ENCODE measurements at regions not wholly inside any gene's neighbourhood (a gene's known extent, or its start where the extent isn't known, plus 50 kb on each side); places are given as distances from the start of the nearest gene placed in this dataset.

DNA sequence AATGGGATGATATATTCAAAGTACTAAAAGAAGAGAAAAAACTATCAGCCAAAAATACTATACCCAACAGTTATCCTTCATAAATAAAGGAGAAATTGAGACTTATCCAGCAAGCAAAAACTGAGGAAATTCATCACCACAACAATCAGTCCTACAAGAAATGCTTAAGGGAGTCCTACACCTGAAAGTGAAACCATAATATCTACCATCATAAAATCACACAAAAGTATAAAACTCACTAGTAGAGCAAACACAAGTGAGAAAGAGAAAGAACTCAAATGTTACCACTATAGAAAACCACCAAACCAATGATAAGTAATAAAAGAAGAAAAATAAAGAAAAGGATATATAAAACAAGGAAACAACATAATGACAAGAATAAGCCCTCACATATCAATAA, 103.6 kb upstream of the NEO1 start:
- no peak for DNase-seq
- Mint-ChIP-seq H3K27ac (no peak overlapping the region), H3K27me3 (peaks cover 24% of the 10 kb centered on the region), H3K4me3 (no peak overlapping the region), H3K4me1 (no peaks in the 10 kb centered on the region), H3K9me3 (ENCODE audit: insufficient read depth) (peaks cover 10% of the 10 kb centered on the region)
- H3K4me3 ChIP-seq (ENCODE audit: control extremely low read depth in 1 of 5, extremely low read depth in 1 of 5, insufficient read depth in 1 of 5, low read depth in 2 of 5, low read length in 4 of 5): no peak overlapping the region
- ChIA-PET POLR2A (no interaction called here), CTCF (no interaction called here)
- no peaks in the 10 kb centered on the region for H3K36me3 ChIP-seq (replicated peaks in 1 of 2; ENCODE audit: control extremely low read depth in 1 of 2, control insufficient read depth in 1 of 2, extremely low read depth in 1 of 2, insufficient read depth in 2 of 2, low read length in 1 of 2)
- no peaks in the 10 kb centered on the region for H3K79me2 ChIP-seq (ENCODE audit: control insufficient read depth, insufficient read depth, low read length)
- H3K27me3 ChIP-seq (replicated peaks in 1 of 4; ENCODE audit: control extremely low read depth in 1 of 4, control insufficient read depth in 3 of 4, insufficient read depth in 4 of 4, low read length in 3 of 4): peaks cover 0 to 3% (median 0%) of the 10 kb centered on the region in 4 experiments
- no peak overlapping the region for H3K4me2 ChIP-seq (replicated peaks; ENCODE audit: low read depth, low read length, poor library complexity, severe bottlenecking)
- TF ChIP-seq, protein P1, sequence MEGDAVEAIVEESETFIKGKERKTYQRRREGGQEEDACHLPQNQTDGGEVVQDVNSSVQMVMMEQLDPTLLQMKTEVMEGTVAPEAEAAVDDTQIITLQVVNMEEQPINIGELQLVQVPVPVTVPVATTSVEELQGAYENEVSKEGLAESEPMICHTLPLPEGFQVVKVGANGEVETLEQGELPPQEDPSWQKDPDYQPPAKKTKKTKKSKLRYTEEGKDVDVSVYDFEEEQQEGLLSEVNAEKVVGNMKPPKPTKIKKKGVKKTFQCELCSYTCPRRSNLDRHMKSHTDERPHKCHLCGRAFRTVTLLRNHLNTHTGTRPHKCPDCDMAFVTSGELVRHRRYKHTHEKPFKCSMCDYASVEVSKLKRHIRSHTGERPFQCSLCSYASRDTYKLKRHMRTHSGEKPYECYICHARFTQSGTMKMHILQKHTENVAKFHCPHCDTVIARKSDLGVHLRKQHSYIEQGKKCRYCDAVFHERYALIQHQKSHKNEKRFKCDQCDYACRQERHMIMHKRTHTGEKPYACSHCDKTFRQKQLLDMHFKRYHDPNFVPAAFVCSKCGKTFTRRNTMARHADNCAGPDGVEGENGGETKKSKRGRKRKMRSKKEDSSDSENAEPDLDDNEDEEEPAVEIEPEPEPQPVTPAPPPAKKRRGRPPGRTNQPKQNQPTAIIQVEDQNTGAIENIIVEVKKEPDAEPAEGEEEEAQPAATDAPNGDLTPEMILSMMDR (IDR thresholded peaks at IDR 0.05): no peak
- TF ChIP-seq EZH2 (IDR thresholded peaks at IDR 0.05; ENCODE audit: borderline replicate concordance, insufficient read depth, low read depth, low read length, poor library complexity, severe bottlenecking): no peak
- H2AFZ ChIP-seq (ENCODE audit: insufficient read depth, low read depth, low read length, poor library complexity, severe bottlenecking): no peak overlapping the region
- intact Hi-C loops (cut with micrococcal nuclease): no loop called here
- H3K27ac ChIP-seq (ENCODE audit: low read length in 2 of 2): no peak overlapping the region
- no peak for ATAC-seq (ENCODE audit: low read depth)
- H3K9me3 ChIP-seq (ENCODE audit: control extremely low read depth in 1 of 3, control insufficient read depth in 2 of 3, insufficient read depth in 1 of 3, low read length in 2 of 3): peaks cover 0 to 22% (median 14%) of the 10 kb centered on the region in 3 donors
- H3K9ac ChIP-seq (ENCODE audit: low read length): no peak overlapping the region
- no peaks in the 10 kb centered on the region for H4K20me1 ChIP-seq (ENCODE audit: control insufficient read depth, insufficient read depth, low read length, poor library complexity, severe bottlenecking)
- no peaks in the 10 kb centered on the region for H3K4me1 ChIP-seq (ENCODE audit: control insufficient read depth in 2 of 2, insufficient read depth in 2 of 2, low read length in 2 of 2)

DNA sequence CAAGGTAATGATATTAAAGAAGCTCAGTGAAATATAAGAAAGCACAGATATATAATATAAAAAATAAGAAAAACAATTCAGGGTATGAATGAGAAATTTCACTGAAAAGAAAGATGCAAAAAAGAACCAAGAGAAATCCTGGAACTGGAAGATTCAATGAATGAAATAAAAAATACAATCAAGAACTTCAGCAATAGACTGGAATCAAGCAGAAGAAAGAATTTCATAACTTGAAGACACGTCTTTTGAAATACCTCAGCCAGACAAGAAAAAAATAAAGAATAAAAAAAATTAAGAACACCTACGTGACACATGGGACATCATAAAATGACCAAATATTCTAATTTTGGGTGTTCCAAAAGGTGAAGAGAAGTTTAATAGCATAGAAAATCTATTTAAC, 104.6 kb upstream of the NEO1 start:
- H3K4me1 ChIP-seq (ENCODE audit: control insufficient read depth in 2 of 2, insufficient read depth in 2 of 2, low read length in 2 of 2): no peaks in the 10 kb centered on the region
- no peak overlapping the region for H3K4me3 ChIP-seq (ENCODE audit: control extremely low read depth in 1 of 5, extremely low read depth in 1 of 5, insufficient read depth in 1 of 5, low read depth in 2 of 5, low read length in 4 of 5)
- intact Hi-C loops (cut with micrococcal nuclease): no loop called here
- H3K4me3 Mint-ChIP-seq: no peak overlapping the region
- peaks cover 10% of the 10 kb centered on the region for H3K9me3 Mint-ChIP-seq (ENCODE audit: insufficient read depth)
- H2AFZ ChIP-seq (ENCODE audit: insufficient read depth, low read depth, low read length, poor library complexity, severe bottlenecking): no peak overlapping the region
- H3K4me1 Mint-ChIP-seq: no peaks in the 10 kb centered on the region
- no peak overlapping the region for H3K9ac ChIP-seq (ENCODE audit: low read length)
- CTCF ChIA-PET: no interaction called here
- H3K36me3 ChIP-seq (replicated peaks in 1 of 2; ENCODE audit: control extremely low read depth in 1 of 2, control insufficient read depth in 1 of 2, extremely low read depth in 1 of 2, insufficient read depth in 2 of 2, low read length in 1 of 2): no peaks in the 10 kb centered on the region
- H3K79me2 ChIP-seq (ENCODE audit: control insufficient read depth, insufficient read depth, low read length): no peaks in the 10 kb centered on the region
- peaks cover 0 to 3% (median 0%) of the 10 kb centered on the region in 4 experiments for H3K27me3 ChIP-seq (replicated peaks in 1 of 4; ENCODE audit: control extremely low read depth in 1 of 4, control insufficient read depth in 3 of 4, insufficient read depth in 4 of 4, low read length in 3 of 4)
- H3K27ac ChIP-seq (ENCODE audit: low read length in 2 of 2): no peak overlapping the region
- POLR2A ChIA-PET: no interaction called here
- H4K20me1 ChIP-seq (ENCODE audit: control insufficient read depth, insufficient read depth, low read length, poor library complexity, severe bottlenecking): no peaks in the 10 kb centered on the region
- no peak overlapping the region for H3K27ac Mint-ChIP-seq
- ATAC-seq (ENCODE audit: low read depth) (no peak), DNase-seq (no peak)
- no CpG with 5 or more reads among the region's 2 CpGs for WGBS (ENCODE audit: insufficient coverage)
- TF ChIP-seq, protein P1 (IDR thresholded peaks at IDR 0.05): no peak
- no peak for TF ChIP-seq EZH2 (IDR thresholded peaks at IDR 0.05; ENCODE audit: borderline replicate concordance, insufficient read depth, low read depth, low read length, poor library complexity, severe bottlenecking)
- peaks cover 24% of the 10 kb centered on the region for H3K27me3 Mint-ChIP-seq
- no peak overlapping the region for H3K4me2 ChIP-seq (replicated peaks; ENCODE audit: low read depth, low read length, poor library complexity, severe bottlenecking)
- H3K9me3 ChIP-seq (ENCODE audit: control extremely low read depth in 1 of 3, control insufficient read depth in 2 of 3, insufficient read depth in 1 of 3, low read length in 2 of 3): peaks cover 0 to 22% (median 14%) of the 10 kb centered on the region in 3 donors

Data from B cell (primary cell).